Ovary (tissue), 3 donors: ENCODE measurements at regions not wholly inside any gene's neighbourhood (a gene's known extent, or its start where the extent isn't known, plus 50 kb on each side); places are given as distances from the start of the nearest gene placed in this dataset.

Experiments used
- EP300 ChIP-seq: sonication (generic); formaldehyde crosslinking; IDR thresholded peaks from one replicate; pipeline ENCODE4 v1.6.1; 2017; ENCODE audit warnings: antibody characterized with exemption
- TF ChIP-seq, protein P1 (sequence below), 3 donors: fragments of 450-650 bp in 2 of 3; fragments of 200-600 bp in 1 of 3; IDR thresholded peaks; one replicate each; pipeline versions ENCODE4 v1.5.1 to v1.8.0; 2016 to 2022; ENCODE audit warnings: antibody characterized with exemption in 3 of 3, mild to moderate bottlenecking in 1 of 3
- donor health status: DM: no; HTN: no; CAD: no.

DNA sequence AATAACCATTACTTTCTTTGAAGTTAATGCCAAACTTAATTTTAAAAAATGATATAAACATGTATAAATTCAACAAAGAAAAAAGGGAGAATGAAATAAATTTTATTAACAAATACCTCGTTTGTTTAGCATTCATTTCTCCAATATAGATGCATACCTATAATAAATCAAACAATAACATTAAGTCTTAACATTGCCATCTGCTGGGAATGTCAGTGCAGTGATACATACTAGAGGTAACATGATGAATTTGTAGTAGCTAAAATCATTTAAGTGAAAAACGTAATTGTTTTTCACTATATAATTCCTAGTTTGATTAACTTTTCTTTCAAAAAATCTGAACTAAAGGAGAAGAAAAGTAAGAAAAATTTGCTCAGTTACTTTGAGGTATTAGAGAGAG is 340.2 kb upstream of the CBLB start:
- TF ChIP-seq, protein P1, sequence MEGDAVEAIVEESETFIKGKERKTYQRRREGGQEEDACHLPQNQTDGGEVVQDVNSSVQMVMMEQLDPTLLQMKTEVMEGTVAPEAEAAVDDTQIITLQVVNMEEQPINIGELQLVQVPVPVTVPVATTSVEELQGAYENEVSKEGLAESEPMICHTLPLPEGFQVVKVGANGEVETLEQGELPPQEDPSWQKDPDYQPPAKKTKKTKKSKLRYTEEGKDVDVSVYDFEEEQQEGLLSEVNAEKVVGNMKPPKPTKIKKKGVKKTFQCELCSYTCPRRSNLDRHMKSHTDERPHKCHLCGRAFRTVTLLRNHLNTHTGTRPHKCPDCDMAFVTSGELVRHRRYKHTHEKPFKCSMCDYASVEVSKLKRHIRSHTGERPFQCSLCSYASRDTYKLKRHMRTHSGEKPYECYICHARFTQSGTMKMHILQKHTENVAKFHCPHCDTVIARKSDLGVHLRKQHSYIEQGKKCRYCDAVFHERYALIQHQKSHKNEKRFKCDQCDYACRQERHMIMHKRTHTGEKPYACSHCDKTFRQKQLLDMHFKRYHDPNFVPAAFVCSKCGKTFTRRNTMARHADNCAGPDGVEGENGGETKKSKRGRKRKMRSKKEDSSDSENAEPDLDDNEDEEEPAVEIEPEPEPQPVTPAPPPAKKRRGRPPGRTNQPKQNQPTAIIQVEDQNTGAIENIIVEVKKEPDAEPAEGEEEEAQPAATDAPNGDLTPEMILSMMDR (IDR thresholded peaks at IDR 0.05), result no peak
- TF ChIP-seq EP300, result no peak
